ENCODE measurements at regions not wholly inside any gene's neighbourhood (a gene's known extent, or its start where the extent isn't known, plus 50 kb on each side); places are given as distances from the start of the nearest gene placed in this dataset.

DNA sequence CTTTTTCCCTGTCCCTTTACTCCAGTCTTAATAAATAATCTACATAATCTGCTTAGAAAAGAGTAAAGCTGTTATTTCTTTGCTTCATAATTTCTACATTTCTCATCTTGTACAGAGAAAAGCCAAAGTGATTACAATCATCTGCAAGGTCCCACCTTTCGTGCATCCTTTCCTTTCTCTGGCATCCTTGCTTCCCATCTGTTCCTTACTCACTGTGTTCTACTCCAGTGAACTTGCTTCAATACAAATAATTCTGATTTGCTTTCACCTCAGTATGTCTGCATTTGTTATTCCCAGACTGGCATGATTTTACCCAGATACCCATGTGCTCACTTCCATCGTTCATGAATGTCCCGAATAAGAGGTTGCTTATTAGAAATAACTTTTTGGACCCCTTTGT is 99.4 kb upstream of the DSEL start:
- no peaks in the 10 kb centered on the region for H3K36me3 ChIP-seq (ENCODE audit: control insufficient read depth, insufficient read depth, low read length)
- in situ Hi-C loops (cut with HindIII; ENCODE audit: low pct_unique_long_range_greater_than_20kb, low sequenced_read_pairs) (no loop called here), intact Hi-C loops (cut with micrococcal nuclease; ENCODE audit: unreplicated experiment) (no loop called here)
- ATAC-seq (no peak), DNase-seq (ENCODE audit: low read depth, low spot score) (no peak)
- BruUV-seq (replicated peaks): no TSS peak
- TF ChIP-seq POLR2AphosphoS5 (IDR thresholded peaks at IDR 0.05; ENCODE audit: low read depth, low read length): no peak
- TF ChIP-seq TCF7L2 (IDR thresholded peaks at IDR 0.05; ENCODE audit: low read depth, low read length): no peak
- TF ChIP-seq, protein P1, sequence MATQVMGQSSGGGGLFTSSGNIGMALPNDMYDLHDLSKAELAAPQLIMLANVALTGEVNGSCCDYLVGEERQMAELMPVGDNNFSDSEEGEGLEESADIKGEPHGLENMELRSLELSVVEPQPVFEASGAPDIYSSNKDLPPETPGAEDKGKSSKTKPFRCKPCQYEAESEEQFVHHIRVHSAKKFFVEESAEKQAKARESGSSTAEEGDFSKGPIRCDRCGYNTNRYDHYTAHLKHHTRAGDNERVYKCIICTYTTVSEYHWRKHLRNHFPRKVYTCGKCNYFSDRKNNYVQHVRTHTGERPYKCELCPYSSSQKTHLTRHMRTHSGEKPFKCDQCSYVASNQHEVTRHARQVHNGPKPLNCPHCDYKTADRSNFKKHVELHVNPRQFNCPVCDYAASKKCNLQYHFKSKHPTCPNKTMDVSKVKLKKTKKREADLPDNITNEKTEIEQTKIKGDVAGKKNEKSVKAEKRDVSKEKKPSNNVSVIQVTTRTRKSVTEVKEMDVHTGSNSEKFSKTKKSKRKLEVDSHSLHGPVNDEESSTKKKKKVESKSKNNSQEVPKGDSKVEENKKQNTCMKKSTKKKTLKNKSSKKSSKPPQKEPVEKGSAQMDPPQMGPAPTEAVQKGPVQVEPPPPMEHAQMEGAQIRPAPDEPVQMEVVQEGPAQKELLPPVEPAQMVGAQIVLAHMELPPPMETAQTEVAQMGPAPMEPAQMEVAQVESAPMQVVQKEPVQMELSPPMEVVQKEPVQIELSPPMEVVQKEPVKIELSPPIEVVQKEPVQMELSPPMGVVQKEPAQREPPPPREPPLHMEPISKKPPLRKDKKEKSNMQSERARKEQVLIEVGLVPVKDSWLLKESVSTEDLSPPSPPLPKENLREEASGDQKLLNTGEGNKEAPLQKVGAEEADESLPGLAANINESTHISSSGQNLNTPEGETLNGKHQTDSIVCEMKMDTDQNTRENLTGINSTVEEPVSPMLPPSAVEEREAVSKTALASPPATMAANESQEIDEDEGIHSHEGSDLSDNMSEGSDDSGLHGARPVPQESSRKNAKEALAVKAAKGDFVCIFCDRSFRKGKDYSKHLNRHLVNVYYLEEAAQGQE (IDR thresholded peaks at IDR 0.05; ENCODE audit: insufficient read depth in 1 of 2, low read depth in 2 of 2, low read length in 1 of 2): no peak
- TF ChIP-seq, protein P2, sequence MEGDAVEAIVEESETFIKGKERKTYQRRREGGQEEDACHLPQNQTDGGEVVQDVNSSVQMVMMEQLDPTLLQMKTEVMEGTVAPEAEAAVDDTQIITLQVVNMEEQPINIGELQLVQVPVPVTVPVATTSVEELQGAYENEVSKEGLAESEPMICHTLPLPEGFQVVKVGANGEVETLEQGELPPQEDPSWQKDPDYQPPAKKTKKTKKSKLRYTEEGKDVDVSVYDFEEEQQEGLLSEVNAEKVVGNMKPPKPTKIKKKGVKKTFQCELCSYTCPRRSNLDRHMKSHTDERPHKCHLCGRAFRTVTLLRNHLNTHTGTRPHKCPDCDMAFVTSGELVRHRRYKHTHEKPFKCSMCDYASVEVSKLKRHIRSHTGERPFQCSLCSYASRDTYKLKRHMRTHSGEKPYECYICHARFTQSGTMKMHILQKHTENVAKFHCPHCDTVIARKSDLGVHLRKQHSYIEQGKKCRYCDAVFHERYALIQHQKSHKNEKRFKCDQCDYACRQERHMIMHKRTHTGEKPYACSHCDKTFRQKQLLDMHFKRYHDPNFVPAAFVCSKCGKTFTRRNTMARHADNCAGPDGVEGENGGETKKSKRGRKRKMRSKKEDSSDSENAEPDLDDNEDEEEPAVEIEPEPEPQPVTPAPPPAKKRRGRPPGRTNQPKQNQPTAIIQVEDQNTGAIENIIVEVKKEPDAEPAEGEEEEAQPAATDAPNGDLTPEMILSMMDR (IDR thresholded peaks at IDR 0.05): no peak
- no peak for TF ChIP-seq SIN3A (IDR thresholded peaks at IDR 0.05; ENCODE audit: borderline replicate concordance, insufficient read depth, low read depth, low read length)
- H3K27ac ChIP-seq (ENCODE audit: low read length): no peak overlapping the region
- ChIA-PET POLR2A (no interaction called here), CTCF (no interaction called here)
- H3K9me3 ChIP-seq (ENCODE audit: control insufficient read depth, insufficient read depth, low read depth, low read length): no peaks in the 10 kb centered on the region
- H3K27me3 ChIP-seq (ENCODE audit: control insufficient read depth, insufficient read depth, low read length): no peaks in the 10 kb centered on the region
- no peak overlapping the region for H3K4me3 ChIP-seq (ENCODE audit: low read depth in 2 of 2, low read length in 2 of 2)
- H3K4me1 ChIP-seq (ENCODE audit: control insufficient read depth, insufficient read depth, low read length): no peaks in the 10 kb centered on the region

DNA sequence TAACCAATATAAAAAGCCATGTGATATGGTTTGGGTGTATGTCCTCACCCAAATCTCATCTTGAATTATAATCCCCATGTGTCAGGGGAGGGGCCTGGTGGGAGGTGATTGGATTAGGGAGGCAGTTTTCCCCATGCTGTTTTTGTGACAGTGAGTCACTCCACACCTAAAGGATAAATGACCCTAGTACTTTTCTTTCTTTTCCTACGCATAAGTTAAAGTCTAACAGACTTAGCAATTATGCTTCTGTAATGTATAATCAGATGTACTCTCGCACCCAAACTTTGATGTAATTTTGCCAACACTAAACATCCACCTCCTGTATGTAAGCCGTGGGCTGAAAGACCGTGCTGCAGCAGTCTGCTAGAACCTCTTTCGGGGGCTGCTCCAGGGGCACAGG is 97.2 kb upstream of the DSEL start:
- intact Hi-C loops (cut with micrococcal nuclease; ENCODE audit: unreplicated experiment): no loop called here
- in situ Hi-C loops (cut with HindIII; ENCODE audit: low pct_unique_long_range_greater_than_20kb, low sequenced_read_pairs): no loop called here
- no peaks in the 10 kb centered on the region for H3K9me3 ChIP-seq (ENCODE audit: control insufficient read depth, insufficient read depth, low read depth, low read length)
- no peak for DNase-seq (ENCODE audit: low read depth, low spot score)
- H3K36me3 ChIP-seq (ENCODE audit: control insufficient read depth, insufficient read depth, low read length): no peaks in the 10 kb centered on the region
- no peak overlapping the region for H3K27ac ChIP-seq (ENCODE audit: low read length)
- no peak overlapping the region for H3K4me3 ChIP-seq (ENCODE audit: low read depth in 2 of 2, low read length in 2 of 2)
- CTCF ChIA-PET: no interaction called here
- TF ChIP-seq, protein P1 (IDR thresholded peaks at IDR 0.05; ENCODE audit: insufficient read depth in 1 of 2, low read depth in 2 of 2, low read length in 1 of 2): no peak
- TF ChIP-seq TCF7L2 (IDR thresholded peaks at IDR 0.05; ENCODE audit: low read depth, low read length): no peak
- no peak for TF ChIP-seq SIN3A (IDR thresholded peaks at IDR 0.05; ENCODE audit: borderline replicate concordance, insufficient read depth, low read depth, low read length)
- no peak for TF ChIP-seq POLR2AphosphoS5 (IDR thresholded peaks at IDR 0.05; ENCODE audit: low read depth, low read length)
- TF ChIP-seq, protein P2 (IDR thresholded peaks at IDR 0.05): no peak
- ATAC-seq: no peak
- POLR2A ChIA-PET: no interaction called here
- H3K27me3 ChIP-seq (ENCODE audit: control insufficient read depth, insufficient read depth, low read length): no peaks in the 10 kb centered on the region
- no TSS peak for BruUV-seq (replicated peaks)
- no peaks in the 10 kb centered on the region for H3K4me1 ChIP-seq (ENCODE audit: control insufficient read depth, insufficient read depth, low read length)
